ENCODE measurements at regions not wholly inside any gene's neighbourhood (a gene's known extent, or its start where the extent isn't known, plus 50 kb on each side); places are given as distances from the start of the nearest gene placed in this dataset.

GRCh38 chr2:19216676-19217602 is 141.5 kb downstream of the OSR1 start:
- TF ChIP-seq CTCF (conservative IDR thresholded peaks at IDR 0.05): no peak
- TF ChIP-seq ZFX (IDR thresholded peaks at IDR 0.05): no peak
